HG03159 (cell line): ENCODE measurements at regions not wholly inside any gene's neighbourhood (a gene's known extent, or its start where the extent isn't known, plus 50 kb on each side); places are given as distances from the start of the nearest gene placed in this dataset.
"Not testable (repeated sequence)": the region's sequence is repeated elsewhere in the genome, so short reads cannot be mapped to it uniquely, and the experiment has no call there.

ENCODE experiments used
- ATAC-seq: cut with Tn5 transposase; IDR thresholded peaks from one replicate; pipeline ENCODE4 v1.9.1; 2021; ENCODE audit warnings: mild to moderate bottlenecking, moderate library complexity; ENCODE audit not compliant: unreplicated experiment

GRCh38 chr5:27091858-27092257 is 53.5 kb upstream of the CDH9 start:
- no peak for ATAC-seq

GRCh38 chr5:27088822-27089221 is 50.4 kb upstream of the CDH9 start:
- ATAC-seq, result not testable (repeated sequence)
